Muscle layer of colon (tissue), 2 donors: ENCODE measurements at regions not wholly inside any gene's neighbourhood (a gene's known extent, or its start where the extent isn't known, plus 50 kb on each side); places are given as distances from the start of the nearest gene placed in this dataset.
"Not testable (repeated sequence)": the region's sequence is repeated elsewhere in the genome, so short reads cannot be mapped to it uniquely, and the experiment has no call there.

Experiments
- H3K27ac ChIP-seq: one replicate; pipeline ENCODE4 v1.7.0; 2013; ENCODE audit warnings: low read depth, mild to moderate bottlenecking, low read length, moderate library complexity
- H3K27me3 ChIP-seq, 2 donors: one replicate each; pipeline ENCODE4 v1.7.0; 2013; ENCODE audit warnings: low read length in 2 of 2, mild to moderate bottlenecking in 2 of 2; ENCODE audit not compliant: insufficient read depth in 2 of 2, control insufficient read depth in 1 of 2
- H3K36me3 ChIP-seq: one replicate; pipeline ENCODE4 v1.7.0; 2013; ENCODE audit warnings: mild to moderate bottlenecking, low read length; ENCODE audit not compliant: insufficient read depth
- H3K4me1 ChIP-seq: one replicate; pipeline ENCODE4 v1.7.0; 2013; ENCODE audit warnings: mild to moderate bottlenecking, low read length; ENCODE audit not compliant: insufficient read depth
- H3K4me3 ChIP-seq, 2 donors: one replicate each; pipeline ENCODE4 v1.7.0; 2013; ENCODE audit warnings: low read length in 2 of 2, low read depth in 1 of 2, mild to moderate bottlenecking in 1 of 2, moderate library complexity in 1 of 2
- H3K9ac ChIP-seq: one replicate; pipeline ENCODE4 v1.7.0; 2013; ENCODE audit warnings: low read length
- H3K9me3 ChIP-seq: one replicate; pipeline ENCODE4 v1.7.0; 2013; ENCODE audit warnings: mild to moderate bottlenecking, low read length
- donor health status: abdominal sarcoma.
- donor health status: Adenocarcinoma of cecum.

DNA sequence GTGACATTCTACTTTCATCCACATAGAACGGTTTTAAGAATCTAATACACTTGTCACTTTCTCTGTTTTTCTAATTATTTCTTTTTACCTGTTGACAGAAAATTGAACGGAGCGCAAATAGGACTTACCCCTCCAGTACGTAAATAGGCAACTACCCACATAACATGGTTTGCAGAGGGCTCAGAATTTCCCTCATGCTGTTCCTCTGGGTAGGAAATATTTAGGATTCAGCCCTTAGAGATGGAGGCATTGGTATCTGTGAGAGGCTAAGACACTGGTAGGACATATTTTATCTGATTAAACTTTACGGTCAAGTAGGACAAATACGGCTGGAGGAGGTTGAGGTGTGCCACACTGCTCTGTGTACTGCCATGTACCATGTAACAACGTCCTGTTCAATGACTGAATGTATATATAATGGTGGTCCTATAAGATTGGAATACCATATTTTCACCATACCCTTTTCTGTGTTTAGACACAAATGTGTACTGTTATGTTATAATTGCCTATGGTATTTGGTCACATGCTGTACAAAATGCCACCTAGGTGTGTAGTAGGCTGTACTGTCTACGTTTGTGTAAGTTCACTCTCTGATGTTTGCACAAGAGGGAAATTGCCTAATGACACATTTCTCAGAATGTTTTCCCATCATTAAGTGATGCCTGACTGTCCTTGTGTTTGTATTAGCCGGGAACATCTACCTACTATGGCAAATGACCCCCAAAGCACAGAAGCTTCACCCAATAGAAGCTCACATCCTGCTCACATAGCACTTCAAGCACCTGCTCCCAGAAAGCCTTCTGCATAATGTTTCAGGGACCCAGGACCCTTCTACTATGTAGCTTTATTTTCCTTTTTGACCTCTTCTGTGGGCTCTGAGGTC is 429.4 kb upstream of the AKR1E2 start:
- H3K9me3 ChIP-seq = no peaks in the 10 kb centered on the region

GRCh38 chr10:4395731-4396130 is 430.3 kb upstream of the AKR1E2 start:
- H3K27ac ChIP-seq = no peak overlapping the region
- no peak overlapping the region for H3K9ac ChIP-seq
- H3K4me3 ChIP-seq = no peak overlapping the region
- H3K4me1 ChIP-seq = no peaks in the 10 kb centered on the region
- no peaks in the 10 kb centered on the region for H3K27me3 ChIP-seq
- H3K36me3 ChIP-seq = no peaks in the 10 kb centered on the region
- H3K9me3 ChIP-seq = no peaks in the 10 kb centered on the region

More for the DNA sequence above, 429.4 kb upstream of the AKR1E2 start:
- no peak overlapping the region for H3K4me3 ChIP-seq
- H3K36me3 ChIP-seq = no peaks in the 10 kb centered on the region
- H3K9ac ChIP-seq = no peak overlapping the region
- no peaks in the 10 kb centered on the region for H3K27me3 ChIP-seq
- H3K27ac ChIP-seq = no peak overlapping the region
- no peaks in the 10 kb centered on the region for H3K4me1 ChIP-seq

DNA sequence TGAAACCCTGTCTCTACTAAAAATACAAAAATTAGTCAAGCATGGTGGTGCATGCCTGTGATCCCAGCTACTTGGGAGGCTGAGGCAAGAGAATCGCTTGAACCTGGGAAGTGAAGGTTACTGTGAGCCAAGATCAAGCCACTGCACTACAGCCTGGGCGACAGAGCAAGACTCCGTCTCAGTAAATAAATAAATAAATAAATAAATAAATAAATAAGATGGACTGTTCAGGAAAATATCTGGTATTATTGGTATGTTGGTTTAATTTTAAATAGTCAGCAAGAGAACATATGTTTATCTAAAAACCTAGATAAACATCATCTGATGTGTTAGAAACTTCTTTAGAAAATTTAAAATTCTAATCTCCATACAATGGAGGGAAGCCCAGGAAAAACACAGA is 431.6 kb upstream of the AKR1E2 start:
- H3K4me1 ChIP-seq = not testable (repeated sequence)

DNA sequence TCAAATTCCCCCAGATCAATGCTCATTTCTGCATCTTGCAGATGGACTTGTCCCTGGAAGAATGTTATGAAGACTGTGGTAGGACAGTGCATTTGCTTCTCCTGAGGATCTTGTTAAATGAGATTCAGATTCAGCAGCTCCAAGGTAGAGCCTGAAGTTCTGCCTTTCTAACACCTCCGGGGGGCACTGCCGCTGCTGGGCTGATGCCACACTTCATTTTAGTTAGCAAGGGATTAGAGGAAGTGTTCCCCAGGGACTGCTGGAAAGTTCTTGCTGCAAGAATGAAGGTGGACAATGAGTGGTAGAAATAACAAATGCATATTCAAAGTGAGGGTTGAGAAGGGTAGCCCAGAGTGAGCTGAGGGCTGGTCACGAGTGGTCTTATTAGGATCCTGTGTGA is 434.3 kb upstream of the AKR1E2 start:
- Histone ChIP-seq H3K4me3 (no peak overlapping the region), H3K27me3 (no peaks in the 10 kb centered on the region), H3K9me3 (no peaks in the 10 kb centered on the region), H3K9ac (no peak overlapping the region), H3K4me1 (no peaks in the 10 kb centered on the region), H3K27ac (no peak overlapping the region), H3K36me3 (no peaks in the 10 kb centered on the region)

More for the DNA sequence above, 431.6 kb upstream of the AKR1E2 start:
- H3K4me3 ChIP-seq, H3K9me3 ChIP-seq, H3K27ac ChIP-seq, H3K9ac ChIP-seq, H3K36me3 ChIP-seq, H3K27me3 ChIP-seq: not testable (repeated sequence)

GRCh38 chr10:4390219-4390618 is 435.8 kb upstream of the AKR1E2 start:
- Histone ChIP-seq H3K9me3 (no peaks in the 10 kb centered on the region), H3K4me3 (no peak overlapping the region), H3K36me3 (no peaks in the 10 kb centered on the region), H3K27ac (no peak overlapping the region), H3K4me1 (no peaks in the 10 kb centered on the region), H3K9ac (no peak overlapping the region), H3K27me3 (no peaks in the 10 kb centered on the region)

DNA sequence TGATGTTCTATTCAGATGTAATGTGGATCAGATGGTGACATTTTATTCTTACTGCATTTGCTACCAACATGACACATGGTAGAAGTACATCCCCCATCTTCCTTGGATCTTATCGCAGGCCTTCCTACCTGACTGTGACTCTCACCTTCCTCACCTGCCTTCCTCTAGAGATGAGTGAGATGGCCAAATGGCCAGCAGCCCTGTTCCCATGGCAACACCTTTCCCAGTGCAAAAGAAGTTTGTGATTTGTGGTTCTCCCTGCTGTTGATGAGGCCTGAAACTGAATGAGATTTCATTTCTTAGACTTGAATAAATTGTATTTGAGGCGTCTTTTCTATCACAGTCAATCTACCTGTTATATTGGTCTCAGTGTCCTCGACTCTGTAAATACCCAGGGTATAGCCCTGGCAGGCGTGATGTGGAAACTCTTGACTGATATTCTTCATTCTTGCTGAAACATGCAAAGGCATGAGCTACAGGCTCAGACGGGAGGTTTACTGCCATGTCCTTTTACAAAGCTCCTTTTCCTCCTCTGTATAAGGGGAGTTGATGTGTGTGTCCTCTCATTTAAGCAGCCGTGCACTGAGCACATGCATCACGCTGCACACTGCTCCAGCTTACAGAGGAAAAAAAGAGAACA is 440.7 kb upstream of the AKR1E2 start:
- H3K4me1 ChIP-seq = peaks cover 7% of the 10 kb centered on the region
- H3K36me3 ChIP-seq = no peaks in the 10 kb centered on the region
- H3K9ac ChIP-seq = no peak overlapping the region
- H3K27me3 ChIP-seq = no peaks in the 10 kb centered on the region
- no peak overlapping the region for H3K4me3 ChIP-seq
- no peaks in the 10 kb centered on the region for H3K9me3 ChIP-seq
- H3K27ac ChIP-seq = no peak overlapping the region

DNA sequence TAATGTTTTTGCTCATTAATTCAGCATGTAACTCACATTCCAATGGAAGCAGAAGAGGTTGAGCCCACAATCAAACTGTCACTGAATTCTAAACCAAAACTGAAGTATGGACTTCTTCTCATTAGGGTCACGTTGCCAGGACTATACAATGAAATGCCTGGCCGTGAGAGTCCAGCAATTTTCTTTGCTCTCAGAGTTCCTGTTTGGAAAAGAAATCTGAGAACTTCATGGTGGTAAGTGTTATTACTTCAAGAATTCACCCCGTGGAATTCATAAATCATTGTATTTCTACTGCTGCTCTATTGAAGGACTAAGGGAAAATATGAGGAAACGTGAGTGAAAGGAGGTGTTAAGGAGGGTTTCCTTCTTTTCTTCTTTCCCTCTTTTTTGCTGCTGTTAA is 441.8 kb upstream of the AKR1E2 start:
- Histone ChIP-seq H3K36me3 (no peaks in the 10 kb centered on the region), H3K27me3 (no peaks in the 10 kb centered on the region), H3K9ac (no peak overlapping the region), H3K4me1 (peaks cover 7% of the 10 kb centered on the region), H3K9me3 (no peaks in the 10 kb centered on the region), H3K4me3 (no peak overlapping the region), H3K27ac (no peak overlapping the region)

DNA sequence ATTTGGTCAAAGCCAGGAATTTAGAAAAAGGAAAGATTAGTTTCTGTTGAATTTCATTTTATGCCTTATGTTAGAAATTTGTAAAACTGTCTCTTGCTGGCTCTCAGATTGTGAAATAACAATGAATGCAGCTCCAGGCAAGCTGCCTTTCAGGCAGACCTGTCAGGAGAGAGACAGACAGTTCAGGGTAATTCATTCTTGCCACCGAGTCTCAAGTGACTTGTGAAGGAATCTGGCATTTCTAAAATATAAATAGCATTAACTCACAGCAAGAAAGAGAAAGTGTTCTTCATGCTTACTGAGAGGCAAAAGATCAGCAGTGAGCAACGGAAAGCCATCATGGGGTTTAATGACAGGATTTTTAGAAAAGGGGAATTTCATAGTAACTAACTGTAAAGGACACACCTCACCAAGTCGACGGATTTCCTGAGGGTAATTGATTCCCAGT is 442.3 kb upstream of the AKR1E2 start:
- no peaks in the 10 kb centered on the region for H3K9me3 ChIP-seq
- H3K36me3 ChIP-seq = no peaks in the 10 kb centered on the region
- H3K27ac ChIP-seq = no peak overlapping the region
- H3K4me3 ChIP-seq = no peak overlapping the region
- H3K4me1 ChIP-seq = peaks cover 7% of the 10 kb centered on the region
- no peaks in the 10 kb centered on the region for H3K27me3 ChIP-seq
- H3K9ac ChIP-seq = no peak overlapping the region

DNA sequence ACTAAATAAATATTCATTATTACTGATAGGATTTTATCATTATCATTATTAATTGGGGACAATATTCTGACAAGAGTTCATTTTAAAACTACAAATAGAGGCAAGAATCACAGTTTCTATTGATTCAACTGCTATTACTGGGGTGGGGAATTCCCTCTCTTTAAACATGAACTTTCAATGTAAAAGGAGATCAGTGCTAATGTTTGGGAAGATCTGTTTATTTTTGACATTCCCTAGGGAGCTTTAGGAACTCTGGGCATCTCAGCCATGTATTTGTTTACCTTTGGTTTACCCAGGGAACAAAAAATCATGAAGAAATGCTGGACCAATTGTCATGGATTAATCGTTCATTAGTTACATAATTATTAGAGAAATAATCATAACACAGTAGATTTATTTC is 443.2 kb upstream of the AKR1E2 start:
- no peaks in the 10 kb centered on the region for H3K36me3 ChIP-seq
- H3K4me1 ChIP-seq = peaks cover 7% of the 10 kb centered on the region
- no peak overlapping the region for H3K9ac ChIP-seq
- no peaks in the 10 kb centered on the region for H3K27me3 ChIP-seq
- no peak overlapping the region for H3K27ac ChIP-seq
- H3K4me3 ChIP-seq = no peak overlapping the region
- no peaks in the 10 kb centered on the region for H3K9me3 ChIP-seq

DNA sequence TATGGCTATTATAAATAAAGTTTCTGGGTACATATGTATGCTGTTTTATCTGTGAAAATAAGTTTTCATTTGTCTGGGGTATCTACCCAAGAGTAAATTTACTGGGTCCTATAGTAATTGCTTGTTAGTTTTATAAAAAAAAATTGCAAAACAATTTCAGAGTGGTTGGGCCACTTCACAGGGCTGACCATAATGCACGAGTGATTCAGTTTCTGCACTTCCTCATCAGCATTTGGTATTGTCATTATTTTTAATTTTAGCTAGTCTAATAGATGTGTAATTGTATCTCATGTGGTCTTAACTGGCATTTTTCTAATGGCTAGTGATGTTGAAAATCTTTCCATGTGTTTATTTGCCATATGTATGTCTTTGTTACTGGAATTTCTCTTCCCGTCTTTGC is 452.4 kb upstream of the AKR1E2 start:
- Histone ChIP-seq H3K9me3 (no peaks in the 10 kb centered on the region), H3K27me3 (no peaks in the 10 kb centered on the region), H3K27ac (no peak overlapping the region)

DNA sequence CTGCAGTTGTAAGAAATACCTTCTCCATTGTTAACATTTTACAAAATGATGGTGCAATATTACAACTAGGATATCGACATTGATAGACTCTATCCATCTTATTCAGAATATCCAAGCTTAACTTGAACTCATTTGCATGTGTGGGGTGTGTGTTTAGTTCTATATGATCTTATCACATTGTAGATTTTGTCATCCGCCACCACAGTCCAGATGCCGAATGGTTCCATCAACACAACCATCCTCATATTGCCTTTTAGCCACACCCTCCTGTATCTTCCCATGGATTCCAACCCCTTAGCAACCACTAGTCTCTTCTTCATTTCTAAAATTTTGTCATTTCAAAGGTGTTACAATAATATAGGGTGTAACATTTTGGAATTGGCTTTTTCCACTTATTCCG is 452.9 kb upstream of the AKR1E2 start:
- Histone ChIP-seq H3K27me3 (no peaks in the 10 kb centered on the region), H3K27ac (no peak overlapping the region), H3K4me3 (no peak overlapping the region), H3K9ac (no peak overlapping the region), H3K36me3 (no peaks in the 10 kb centered on the region), H3K4me1 (no peaks in the 10 kb centered on the region), H3K9me3 (no peaks in the 10 kb centered on the region)

More for the DNA sequence above, 452.4 kb upstream of the AKR1E2 start:
- Histone ChIP-seq H3K4me1 (no peaks in the 10 kb centered on the region), H3K36me3 (no peaks in the 10 kb centered on the region), H3K9ac (no peak overlapping the region), H3K4me3 (no peak overlapping the region)
